ENCODE measurements at regions not wholly inside any gene's neighbourhood (a gene's known extent, or its start where the extent isn't known, plus 50 kb on each side); places are given as distances from the start of the nearest gene placed in this dataset.

DNA sequence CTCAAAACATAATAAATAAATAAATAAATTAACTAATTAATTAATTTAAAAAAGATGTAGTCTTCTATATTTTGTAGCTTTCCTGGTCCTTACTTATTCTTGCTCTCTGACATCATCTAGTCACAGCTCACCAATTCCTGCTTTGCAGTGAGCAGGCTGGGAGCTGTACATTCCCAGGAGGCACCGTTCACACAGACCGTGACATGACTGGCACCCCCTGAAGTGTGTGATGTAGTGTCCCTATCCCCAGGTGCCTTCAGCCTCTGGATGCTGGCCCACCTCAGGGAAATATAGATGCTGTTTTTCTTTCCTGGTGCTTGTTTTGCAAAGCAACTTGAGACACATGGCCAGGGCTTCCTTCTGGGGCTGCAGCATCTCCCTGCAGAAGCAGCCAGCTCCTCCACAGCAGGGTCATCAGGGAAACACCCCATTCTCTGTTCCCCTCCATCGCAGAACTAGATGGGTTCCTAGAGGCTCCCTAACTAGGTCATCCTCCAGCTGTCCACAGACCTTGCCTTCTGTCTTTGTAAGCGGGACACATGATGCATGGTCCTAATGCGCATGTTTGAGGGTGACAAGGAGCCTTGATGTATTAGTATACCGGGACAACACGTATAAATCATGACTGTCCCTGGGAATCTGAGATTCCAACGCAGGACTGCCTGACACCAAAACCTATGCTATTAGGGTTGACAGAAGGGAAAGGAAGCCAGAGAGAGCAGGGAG lies 76.4 kb downstream of the RHOB start:
- intact Hi-C loops (cut with DNase I) = loop anchor here (10.0 kb wide), 1 partner anchor 112 kb away; no protein-coding TSS in a partner anchor
- TF ChIP-seq POLR2A (IDR thresholded peaks at IDR 0.05) = no peak
- TF ChIP-seq, protein P1, sequence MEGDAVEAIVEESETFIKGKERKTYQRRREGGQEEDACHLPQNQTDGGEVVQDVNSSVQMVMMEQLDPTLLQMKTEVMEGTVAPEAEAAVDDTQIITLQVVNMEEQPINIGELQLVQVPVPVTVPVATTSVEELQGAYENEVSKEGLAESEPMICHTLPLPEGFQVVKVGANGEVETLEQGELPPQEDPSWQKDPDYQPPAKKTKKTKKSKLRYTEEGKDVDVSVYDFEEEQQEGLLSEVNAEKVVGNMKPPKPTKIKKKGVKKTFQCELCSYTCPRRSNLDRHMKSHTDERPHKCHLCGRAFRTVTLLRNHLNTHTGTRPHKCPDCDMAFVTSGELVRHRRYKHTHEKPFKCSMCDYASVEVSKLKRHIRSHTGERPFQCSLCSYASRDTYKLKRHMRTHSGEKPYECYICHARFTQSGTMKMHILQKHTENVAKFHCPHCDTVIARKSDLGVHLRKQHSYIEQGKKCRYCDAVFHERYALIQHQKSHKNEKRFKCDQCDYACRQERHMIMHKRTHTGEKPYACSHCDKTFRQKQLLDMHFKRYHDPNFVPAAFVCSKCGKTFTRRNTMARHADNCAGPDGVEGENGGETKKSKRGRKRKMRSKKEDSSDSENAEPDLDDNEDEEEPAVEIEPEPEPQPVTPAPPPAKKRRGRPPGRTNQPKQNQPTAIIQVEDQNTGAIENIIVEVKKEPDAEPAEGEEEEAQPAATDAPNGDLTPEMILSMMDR (IDR thresholded peaks at IDR 0.05) = no peak
- no peak overlapping the region for H3K27ac ChIP-seq

DNA sequence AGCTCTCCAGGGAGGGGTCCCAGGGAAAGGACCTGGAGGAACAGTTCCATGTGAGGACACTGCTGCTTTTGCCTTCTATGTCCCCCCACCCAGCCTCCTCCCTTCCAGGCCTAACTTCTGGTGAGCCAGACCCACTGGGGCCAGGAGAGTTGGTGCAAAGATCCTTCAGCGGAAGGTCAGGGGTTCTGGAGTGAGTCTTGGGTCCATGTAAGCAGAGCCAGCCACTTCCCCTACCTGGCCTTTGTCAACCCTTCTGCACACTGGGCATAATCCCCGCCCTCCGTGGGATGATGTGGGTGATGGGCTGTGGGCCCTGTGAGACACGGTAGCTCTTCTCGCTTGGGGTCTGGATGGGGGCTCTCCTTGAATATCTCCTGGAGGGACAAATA lies 76.9 kb downstream of the RHOB start:
- Histone ChIP-seq H3K4me1 (peaks cover 17 to 46% of the 10 kb centered on the region in 2 donors), H3K36me3 (no peaks in the 10 kb centered on the region), H3K4me3 (replicated peaks in 1 of 3) (no peak overlapping the region), H3K9me3 (no peaks in the 10 kb centered on the region), H3K27me3 (no peaks in the 10 kb centered on the region), H3K27ac (no peak overlapping the region)
- intact Hi-C loops (cut with DNase I) = loop anchor here (10.0 kb wide), 1 partner anchor 111 kb away; no protein-coding TSS in a partner anchor
- no peak for TF ChIP-seq POLR2A (IDR thresholded peaks at IDR 0.05)
- TF ChIP-seq, protein P1 (IDR thresholded peaks at IDR 0.05) = no peak
- no peak for DNase-seq
- 97 to 100% methylated on average over 3 to 5 of the region's 5 CpGs for WGBS, 2 donors

More for the DNA sequence above, 76.4 kb downstream of the RHOB start:
- 76 to 79% methylated on average over 8 of the region's 8 CpGs for WGBS, 2 donors
- Histone ChIP-seq H3K9me3 (no peaks in the 10 kb centered on the region), H3K36me3 (no peaks in the 10 kb centered on the region), H3K4me3 (replicated peaks in 1 of 3) (no peak overlapping the region), H3K27me3 (no peaks in the 10 kb centered on the region), H3K4me1 (peaks cover 17 to 46% of the 10 kb centered on the region in 2 donors)
- DNase-seq = peak; percentile 71 to 73

DNA sequence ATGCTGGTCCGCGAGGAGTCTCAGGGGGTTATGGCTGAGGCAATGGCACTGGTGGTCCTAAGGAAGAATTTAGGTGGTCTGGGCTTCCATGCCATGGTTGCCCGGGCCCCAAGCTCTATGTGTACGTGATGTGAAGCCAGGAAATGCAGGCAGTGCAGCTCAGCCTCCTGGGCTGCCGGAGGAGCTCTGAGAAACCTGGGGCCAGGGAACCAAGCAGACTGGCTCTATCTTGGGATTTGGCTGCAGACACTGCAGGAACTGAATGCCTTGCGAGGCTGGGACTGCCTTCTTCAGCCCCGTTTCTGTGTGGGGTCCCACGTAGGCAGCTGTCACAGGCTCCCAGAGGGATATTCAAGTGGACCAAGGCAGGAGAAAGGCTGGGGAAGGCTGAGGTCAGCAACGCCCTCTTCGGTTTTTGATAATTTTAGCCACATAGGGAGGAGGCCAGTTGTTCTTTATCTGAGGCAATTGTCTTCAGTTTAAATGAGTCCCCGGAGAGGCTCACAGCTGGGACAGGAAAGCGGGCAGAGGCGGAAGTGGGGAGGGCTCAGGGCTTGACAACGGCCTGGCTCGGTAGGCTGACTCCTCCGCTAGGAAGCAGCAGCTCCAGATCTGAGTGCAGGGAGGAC lies 77.7 kb downstream of the RHOB start:
- DNase-seq = peak; percentile 33 to 34

DNA sequence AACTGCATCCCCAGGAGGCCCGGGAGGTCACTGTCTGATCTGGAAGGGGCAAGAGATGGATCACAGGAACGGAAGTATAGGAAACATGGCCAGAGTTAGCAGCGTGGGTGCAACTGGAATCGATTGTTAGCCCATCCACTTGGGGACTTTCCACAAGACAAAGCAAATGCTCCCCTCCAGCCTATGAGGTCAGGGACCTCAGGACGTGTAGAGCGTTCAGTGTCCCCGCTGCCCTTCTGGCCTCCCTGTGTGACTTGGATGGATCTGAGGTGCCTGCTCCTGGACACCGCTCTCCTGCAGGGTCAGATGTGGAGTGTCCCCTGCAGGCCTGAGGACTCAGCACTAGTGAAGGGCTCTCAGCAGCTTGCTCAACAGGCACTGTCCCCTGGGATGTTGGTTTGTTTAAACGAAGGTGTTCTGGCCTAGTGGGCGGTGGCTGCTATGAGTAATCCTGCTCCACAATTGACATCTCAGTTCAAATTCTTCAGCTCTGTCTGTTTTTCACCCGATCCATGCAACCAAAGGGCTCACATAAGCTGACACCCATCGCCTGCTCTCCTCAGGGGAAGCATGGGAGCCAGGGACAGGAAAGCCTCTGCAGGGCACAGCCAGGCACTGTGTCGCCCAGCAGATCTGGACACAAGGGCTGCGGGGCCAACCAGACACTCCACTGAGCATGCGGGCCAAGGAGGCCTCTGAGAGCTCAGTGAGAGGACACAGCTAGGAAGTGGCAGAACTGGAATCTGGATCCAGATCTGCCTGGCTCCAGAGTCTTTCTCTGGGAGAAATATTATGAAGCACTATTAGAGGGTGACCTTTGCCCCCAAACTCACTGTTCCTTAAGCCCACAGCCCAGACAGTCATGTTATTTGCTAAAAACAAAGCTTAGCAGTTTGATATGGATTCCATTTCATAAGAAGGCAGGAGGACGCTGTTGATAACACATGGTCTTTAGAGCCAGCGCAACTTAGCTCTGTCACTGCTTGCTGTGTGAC lies 78.5 kb downstream of the RHOB start:
- WGBS, 2 donors = 41 to 42% methylated on average over 16 of the region's 17 CpGs
- peaks cover 17 to 46% of the 10 kb centered on the region in 2 donors for H3K4me1 ChIP-seq
- DNase-seq = peak; percentile 92 to 94
- H3K9me3 ChIP-seq = no peaks in the 10 kb centered on the region
- H3K36me3 ChIP-seq = no peaks in the 10 kb centered on the region
- no peak for TF ChIP-seq POLR2A (IDR thresholded peaks at IDR 0.05)
- TF ChIP-seq, protein P1 (IDR thresholded peaks at IDR 0.05) = peak in 4 of 6 experiments; percentile 23 to 47 (median 34)
- intact Hi-C loops (cut with DNase I) = loop anchor here (10.0 kb wide), 1 partner anchor 109 kb away; no protein-coding TSS in a partner anchor
- H3K27me3 ChIP-seq = no peaks in the 10 kb centered on the region
- peak overlapping the region; percentile 67 to 91 (median 76) for H3K27ac ChIP-seq
- no peak overlapping the region for H3K4me3 ChIP-seq (replicated peaks in 1 of 3)

More for the DNA sequence above, 77.7 kb downstream of the RHOB start:
- Histone ChIP-seq H3K4me1 (peaks cover 17 to 46% of the 10 kb centered on the region in 2 donors), H3K27ac (peak overlapping the region; percentile 32 to 91 (median 36)), H3K36me3 (no peaks in the 10 kb centered on the region), H3K9me3 (no peaks in the 10 kb centered on the region), H3K4me3 (replicated peaks in 1 of 3) (no peak overlapping the region), H3K27me3 (no peaks in the 10 kb centered on the region)
- TF ChIP-seq, protein P1 (IDR thresholded peaks at IDR 0.05) = no peak
- intact Hi-C loops (cut with DNase I) = loop anchor here (10.0 kb wide), 1 partner anchor 110 kb away; no protein-coding TSS in a partner anchor
- WGBS, 2 donors = 70 to 75% methylated on average over 14 to 16 of the region's 16 CpGs

All from thyroid gland (tissue), 4 donors.